Osteoblast (primary cell): ENCODE measurements at regions not wholly inside any gene's neighbourhood (a gene's known extent, or its start where the extent isn't known, plus 50 kb on each side); places are given as distances from the start of the nearest gene placed in this dataset.

Experiments
- DNase-seq: peaks from one replicate; pipeline ENCODE4 v3.0.0; 2011; ENCODE audit warnings: low spot score, mixed read lengths; ENCODE audit not compliant: insufficient read length; ENCODE audit errors: missing footprints
- H2AFZ ChIP-seq: 2 replicates; pipeline ENCODE4 v1.6.0; 2011; ENCODE audit warnings: mild to moderate bottlenecking, low read length
- H3K27ac ChIP-seq: 2 replicates; pipeline ENCODE4 v1.5.1; 2011; ENCODE audit warnings: mild to moderate bottlenecking, low read depth, low read length, moderate library complexity
- H3K27me3 ChIP-seq: 2 replicates; pipeline ENCODE4 v1.6.0; 2012; ENCODE audit warnings: mild to moderate bottlenecking, control low read depth, inconsistent platforms, low read length, moderate library complexity; ENCODE audit not compliant: insufficient read depth
- H3K36me3 ChIP-seq: 2 replicates; pipeline ENCODE4 v1.5.1; 2011; ENCODE audit warnings: mild to moderate bottlenecking, low read length, control low read depth, moderate library complexity; ENCODE audit not compliant: insufficient read depth
- H3K4me1 ChIP-seq: 2 replicates; pipeline ENCODE4 v1.5.1; 2011; ENCODE audit warnings: mild to moderate bottlenecking, low read length, control low read depth, moderate library complexity; ENCODE audit not compliant: insufficient read depth
- H3K4me2 ChIP-seq: 2 replicates; pipeline ENCODE4 v1.6.0; 2011; ENCODE audit warnings: mild to moderate bottlenecking, low read length; ENCODE audit not compliant: insufficient read depth
- H3K4me3 ChIP-seq: fragments of 200-600 bp; sonication (generic); 3 replicates; pipeline ENCODE4 v1.5.1; 2012; ENCODE audit warnings: mild to moderate bottlenecking, low read length, inconsistent platforms; ENCODE audit not compliant: insufficient read depth
- H3K79me2 ChIP-seq: 2 replicates; pipeline ENCODE4 v1.6.0; 2012; ENCODE audit warnings: mild to moderate bottlenecking, low read length, control low read depth, inconsistent platforms; ENCODE audit not compliant: insufficient read depth
- H3K9me3 ChIP-seq: 2 replicates; pipeline ENCODE4 v1.5.1; 2011; ENCODE audit warnings: low read depth, low read length, control low read depth
- H4K20me1 ChIP-seq: 2 replicates; pipeline ENCODE4 v1.6.0; 2012; ENCODE audit warnings: mild to moderate bottlenecking, low read length, control low read depth; ENCODE audit not compliant: insufficient read depth
- CTCF ChIP-seq: IDR thresholded peaks from 2 replicates; pipeline ENCODE4 v1.5.1; 2011; ENCODE audit warnings: mild to moderate bottlenecking, low read depth, low read length, moderate library complexity; ENCODE audit errors: extremely low read depth

GRCh38 chr14:51451561-51451960, 200.1 kb upstream of the FRMD6 start:
- DNase-seq: no peak
- H3K27me3 ChIP-seq: no peaks in the 10 kb centered on the region
- no peak overlapping the region for H3K27ac ChIP-seq
- H2AFZ ChIP-seq: no peak overlapping the region
- no peaks in the 10 kb centered on the region for H3K79me2 ChIP-seq
- H3K4me1 ChIP-seq: peaks cover 34% of the 10 kb centered on the region
- no peak overlapping the region for H3K4me3 ChIP-seq
- no peak for TF ChIP-seq CTCF
- no peaks in the 10 kb centered on the region for H4K20me1 ChIP-seq
- H3K4me2 ChIP-seq: no peak overlapping the region
- H3K36me3 ChIP-seq: no peaks in the 10 kb centered on the region
- no peaks in the 10 kb centered on the region for H3K9me3 ChIP-seq

GRCh38 chr14:51453869-51454268, 197.8 kb upstream of the FRMD6 start:
- no peak for TF ChIP-seq CTCF
- no peak overlapping the region for H3K4me3 ChIP-seq
- H2AFZ ChIP-seq: peak overlapping the region; percentile 61
- H3K4me2 ChIP-seq: peak overlapping the region; percentile 50
- no peaks in the 10 kb centered on the region for H3K36me3 ChIP-seq
- DNase-seq: no peak
- H3K27me3 ChIP-seq: no peaks in the 10 kb centered on the region
- H3K9me3 ChIP-seq: no peaks in the 10 kb centered on the region
- H4K20me1 ChIP-seq: no peaks in the 10 kb centered on the region
- peaks cover 39% of the 10 kb centered on the region for H3K4me1 ChIP-seq
- H3K79me2 ChIP-seq: no peaks in the 10 kb centered on the region
- H3K27ac ChIP-seq: peak overlapping the region; percentile 6

GRCh38 chr14:51454351-51454750, 197.4 kb upstream of the FRMD6 start:
- H3K27ac ChIP-seq: peak overlapping the region; percentile 6
- H2AFZ ChIP-seq: peak overlapping the region; percentile 61
- H3K4me2 ChIP-seq: peak overlapping the region; percentile 50

More at GRCh38 chr14:51454351-51454750, 197.4 kb upstream of the FRMD6 start:
- H3K4me1 ChIP-seq: peaks cover 36% of the 10 kb centered on the region
- TF ChIP-seq CTCF: no peak
- no peaks in the 10 kb centered on the region for H4K20me1 ChIP-seq
- H3K4me3 ChIP-seq: no peak overlapping the region
- no peaks in the 10 kb centered on the region for H3K36me3 ChIP-seq
- H3K27me3 ChIP-seq: no peaks in the 10 kb centered on the region
- DNase-seq: no peak
- H3K9me3 ChIP-seq: no peaks in the 10 kb centered on the region
- no peaks in the 10 kb centered on the region for H3K79me2 ChIP-seq
